Activated effector memory CD4-positive, alpha-beta T cell treated with anti-CD3 and anti-CD28 coated beads, Interleukin-2, amount 50 U/mL, for 16 hours (primary cell): ENCODE measurements at regions not wholly inside any gene's neighbourhood (a gene's known extent, or its start where the extent isn't known, plus 50 kb on each side); places are given as distances from the start of the nearest gene placed in this dataset.

Experiments
- DNase-seq: peaks from one replicate; pipeline ENCODE4 v3.0.0-alpha.2; 2020

DNA sequence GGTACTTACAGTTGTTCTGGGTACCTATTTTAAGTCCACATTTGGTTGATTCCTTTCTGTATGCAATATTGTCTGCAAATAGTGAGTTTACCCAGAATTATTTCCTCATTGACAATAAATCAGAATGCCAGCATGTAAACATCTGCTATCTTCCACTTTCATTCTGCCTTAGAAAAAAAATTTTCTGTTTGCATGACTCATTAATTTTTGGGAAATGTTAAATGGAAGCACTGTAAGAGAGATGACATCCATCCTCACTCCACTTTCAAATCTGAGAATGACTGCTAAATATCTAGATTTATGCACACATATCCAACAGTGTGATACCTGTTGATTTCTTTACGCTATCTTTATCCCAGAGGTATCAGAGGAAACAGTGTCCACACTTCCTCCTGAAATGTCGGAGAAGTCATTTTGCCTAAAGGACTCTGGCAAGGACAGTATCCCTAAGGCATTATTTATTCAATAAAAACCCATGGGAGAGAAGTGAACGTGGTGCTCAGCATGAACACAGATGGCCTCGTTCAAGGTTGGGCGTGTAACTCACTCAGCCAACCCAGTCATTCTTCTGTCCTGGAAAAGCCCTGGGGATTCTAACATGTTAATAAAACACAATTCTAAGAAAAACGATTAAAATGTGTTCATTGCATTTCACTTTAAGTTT is 780.9 kb downstream of the QKI start:
- DNase-seq = no peak

DNA sequence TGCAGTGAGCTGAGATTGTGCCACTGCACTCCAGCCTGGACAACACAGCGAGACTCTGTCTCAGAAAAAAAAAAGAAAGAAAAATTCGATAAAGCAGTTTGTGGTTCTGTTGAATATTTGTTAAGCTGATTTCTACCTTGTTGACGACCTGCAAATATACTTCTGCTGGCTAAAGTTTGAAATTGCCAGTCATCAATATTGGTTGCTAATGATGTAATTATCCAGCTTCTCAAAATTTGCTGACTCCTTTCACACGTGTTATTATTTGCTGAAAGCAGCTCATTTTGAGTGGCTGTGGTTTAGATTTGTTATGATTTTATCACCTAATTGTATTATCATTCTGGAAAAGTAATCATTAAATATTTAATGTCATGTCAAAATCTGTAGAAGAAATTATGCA is 774.3 kb downstream of the QKI start:
- no peak for DNase-seq

DNA sequence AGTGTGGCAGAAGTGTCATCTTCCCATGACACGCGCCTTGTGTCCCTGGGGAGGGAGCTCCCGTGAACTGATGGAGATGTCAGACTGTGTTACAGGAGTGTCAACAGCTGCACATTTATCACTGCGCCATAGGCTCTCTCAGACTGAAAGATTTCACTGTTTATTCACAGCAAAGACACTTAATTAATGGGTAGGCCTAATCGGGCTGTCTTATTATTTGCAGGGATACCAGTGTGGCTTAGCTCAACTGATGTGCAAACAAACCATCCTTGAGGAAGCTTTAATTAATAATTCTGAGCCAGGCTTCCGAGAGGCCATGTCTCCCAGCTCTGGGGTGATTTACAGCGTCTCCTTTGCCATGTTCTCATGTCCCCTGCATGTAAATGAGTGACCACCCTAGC is 771.0 kb downstream of the QKI start:
- no peak for DNase-seq

DNA sequence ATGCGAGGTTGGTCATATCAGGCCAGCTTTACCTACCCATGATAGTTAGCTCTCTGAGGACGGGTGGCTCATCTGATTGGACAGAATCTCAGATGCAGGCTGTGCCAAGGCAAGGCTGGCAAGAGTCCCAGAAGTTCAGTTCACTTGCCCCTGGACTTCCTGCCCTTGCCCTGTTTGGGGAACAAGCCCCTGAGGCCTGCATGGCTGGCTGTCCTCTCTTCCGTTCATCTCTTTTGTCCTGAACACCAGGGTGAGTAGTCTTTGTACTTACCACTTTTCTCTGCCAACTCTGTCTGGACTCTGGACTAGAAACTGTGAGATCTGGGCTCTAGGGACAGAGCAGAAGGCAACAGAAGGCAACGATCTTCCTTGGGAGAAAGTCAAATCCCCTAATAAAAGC is 769.9 kb downstream of the QKI start:
- no peak for DNase-seq

DNA sequence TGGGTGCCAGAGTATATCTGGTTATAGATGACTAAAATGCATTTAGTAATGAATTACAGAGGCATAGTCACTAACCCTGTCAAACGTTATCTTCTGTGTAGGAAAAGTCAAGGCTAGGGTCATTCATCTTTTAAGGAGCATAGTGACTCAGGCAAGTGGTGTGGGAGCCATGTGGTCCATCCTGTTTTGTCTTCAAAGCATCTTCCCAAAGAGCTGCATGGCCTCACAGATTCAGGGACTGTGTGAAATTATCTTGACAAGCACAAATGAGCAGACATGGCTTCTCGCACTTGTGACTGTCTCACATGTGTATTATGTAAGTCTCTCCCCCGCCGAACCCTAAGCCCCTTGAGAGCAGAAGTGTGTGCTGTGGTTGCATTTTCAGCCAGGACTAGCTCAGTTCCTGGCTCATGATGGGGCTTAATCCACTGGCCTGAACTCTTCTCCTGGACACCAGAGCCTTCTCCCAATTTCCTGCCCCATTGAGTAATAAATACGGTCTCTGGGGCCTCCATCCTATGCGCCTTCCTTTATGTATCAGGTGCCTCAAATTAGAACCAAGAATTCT is 769.1 kb downstream of the QKI start:
- no peak for DNase-seq

DNA sequence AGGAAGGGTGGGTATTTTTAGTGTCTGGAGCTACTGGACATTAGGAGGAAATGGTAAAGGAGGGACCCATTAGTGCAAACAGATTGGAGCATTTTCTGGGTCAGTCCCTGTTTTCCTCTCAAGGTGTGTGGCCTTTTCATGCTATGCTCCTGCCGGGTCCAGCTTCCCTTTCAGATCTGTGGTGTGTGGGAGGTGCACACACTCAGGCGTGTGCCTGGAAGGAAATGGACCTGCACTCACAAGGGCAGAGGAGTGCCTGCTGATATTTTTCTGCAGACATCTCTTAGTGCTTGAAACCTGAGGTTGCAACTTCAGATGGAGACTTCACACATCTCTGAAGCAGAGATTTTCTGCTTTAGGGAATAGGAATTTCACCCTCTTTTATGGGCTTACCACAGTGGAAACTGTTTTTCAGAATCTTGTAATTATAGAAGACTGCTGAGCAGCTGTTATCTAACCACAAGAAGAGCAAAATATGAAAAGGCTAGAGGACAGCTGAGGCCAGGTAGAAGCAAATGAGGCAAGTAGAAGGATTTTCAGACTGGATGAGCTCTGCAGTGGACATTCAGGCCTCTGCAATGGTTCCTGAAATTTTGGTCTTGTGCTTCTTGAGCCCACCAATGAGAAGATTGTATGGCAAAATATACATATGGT is 764.3 kb downstream of the QKI start:
- no peak for DNase-seq

DNA sequence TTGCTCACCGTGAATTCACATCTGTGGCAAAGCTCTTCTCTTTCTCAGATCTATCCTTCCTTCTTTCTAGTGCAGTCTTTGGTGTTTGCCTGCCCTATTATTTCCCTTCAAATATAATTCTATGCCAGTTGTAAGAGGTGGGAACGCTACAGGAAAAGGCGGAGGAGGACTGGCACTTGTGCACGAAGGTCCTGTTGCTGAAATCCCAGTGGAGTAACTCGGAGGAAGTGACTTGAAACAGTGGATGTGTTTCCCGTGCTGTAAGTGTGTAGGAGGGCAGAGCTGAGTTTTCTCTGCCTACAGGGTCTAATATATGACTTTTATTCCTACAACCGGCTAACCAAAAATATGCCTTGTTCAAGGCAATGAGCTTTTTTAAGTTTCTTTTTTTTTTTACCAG is 754.8 kb downstream of the QKI start:
- DNase-seq = no peak

DNA sequence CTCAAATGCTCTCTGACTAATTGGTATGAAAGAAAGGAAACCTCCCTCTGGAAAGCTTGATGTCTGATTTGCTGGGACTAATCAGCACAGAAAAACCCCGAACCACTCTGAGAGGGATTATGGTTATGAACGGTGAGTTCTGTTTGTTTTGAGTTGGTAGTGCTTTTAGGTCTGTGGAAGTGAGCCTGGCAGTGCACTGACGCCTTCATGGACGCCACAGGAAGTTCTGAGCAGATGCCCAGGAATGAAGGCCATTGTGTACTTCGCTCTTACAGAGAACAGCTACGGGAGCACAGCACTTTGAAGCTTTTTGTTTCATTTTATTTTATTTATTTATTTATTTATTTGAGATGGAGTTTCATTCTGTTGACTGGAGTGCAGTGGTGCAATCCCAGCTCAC is 754.1 kb downstream of the QKI start:
- DNase-seq = no peak

DNA sequence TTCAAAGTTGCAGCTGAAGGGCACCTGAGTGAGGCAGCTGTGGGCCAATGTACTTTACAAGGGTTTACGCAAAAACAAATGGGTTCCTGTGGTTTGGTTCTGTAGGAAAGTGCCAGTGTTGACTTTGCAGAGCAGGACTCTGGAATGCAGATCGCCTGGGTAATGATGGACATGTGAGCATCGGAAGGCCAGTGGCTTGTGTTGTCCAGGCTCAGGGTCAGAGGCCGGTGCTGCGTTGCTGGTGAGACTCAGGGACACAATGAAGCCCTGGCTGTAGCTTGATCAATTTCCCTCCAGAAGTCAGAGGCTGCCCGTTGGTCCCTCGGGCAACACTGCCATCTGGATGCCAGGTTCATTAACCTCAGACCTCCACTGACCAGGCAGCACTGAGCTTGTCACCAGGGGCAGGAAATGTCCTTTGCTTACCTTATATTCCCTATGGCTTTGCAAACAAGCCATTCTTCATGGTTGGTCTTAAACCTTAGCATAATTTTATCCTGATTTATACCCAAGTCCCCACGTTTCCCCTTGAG is 753.4 kb downstream of the QKI start:
- no peak for DNase-seq

DNA sequence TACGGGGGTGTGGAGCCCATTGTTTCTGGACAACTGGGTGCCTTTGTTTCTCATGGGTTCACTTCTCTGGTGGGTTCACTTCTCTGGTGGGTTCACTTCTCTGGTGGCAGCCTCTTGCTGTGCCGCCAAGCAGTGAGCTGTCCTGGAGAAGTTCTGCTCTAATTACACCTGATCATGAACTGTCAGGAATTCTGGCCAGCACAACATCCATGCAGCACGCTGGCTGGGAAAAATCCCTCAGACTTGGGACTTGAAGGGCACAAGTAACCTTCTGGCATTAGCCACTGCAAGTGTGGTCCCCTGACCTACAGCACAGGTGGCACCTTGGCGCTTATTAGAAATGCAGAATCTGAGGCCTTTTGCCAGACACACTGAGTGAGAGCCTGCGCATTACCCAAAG is 752.5 kb downstream of the QKI start:
- DNase-seq = no peak

DNA sequence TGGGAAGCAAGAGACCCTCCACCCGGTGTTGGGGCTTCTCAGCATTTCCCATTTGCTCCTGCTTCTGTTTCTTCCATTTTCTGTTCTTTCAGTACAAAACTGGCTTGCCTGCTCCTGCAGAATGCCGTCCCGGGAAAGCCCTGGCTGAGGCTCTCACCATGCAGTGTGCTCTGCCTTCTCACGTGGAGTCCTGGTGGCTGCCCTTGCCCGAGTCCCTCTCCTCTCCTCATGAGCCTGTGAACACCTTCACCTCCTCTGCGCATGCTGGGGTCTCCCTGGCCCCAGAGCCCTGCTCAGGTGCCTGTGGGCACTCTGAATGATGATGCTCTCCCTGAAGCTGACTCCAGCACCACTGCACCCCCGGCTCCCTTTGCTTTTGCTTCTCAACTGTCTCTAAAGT is 752.0 kb downstream of the QKI start:
- no peak for DNase-seq

DNA sequence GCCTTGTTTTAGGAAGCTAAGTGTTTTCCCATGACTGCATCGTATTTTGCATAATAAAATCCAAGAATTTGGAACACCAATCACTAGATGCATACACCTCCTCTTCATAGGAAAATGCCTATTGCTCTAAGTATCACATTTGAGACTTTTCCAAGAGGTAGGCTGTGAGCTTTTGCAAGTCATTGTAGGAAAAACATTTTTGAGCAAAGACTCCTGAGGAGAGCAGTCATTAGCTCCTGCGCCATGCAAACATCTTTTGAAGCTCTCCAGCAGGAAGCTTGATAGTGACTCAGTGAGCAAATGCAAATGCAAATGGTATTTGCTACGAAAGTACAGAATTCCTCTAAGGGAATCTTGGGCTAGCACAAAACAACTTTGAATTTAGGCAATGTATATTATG is 750.4 kb downstream of the QKI start:
- no peak for DNase-seq

DNA sequence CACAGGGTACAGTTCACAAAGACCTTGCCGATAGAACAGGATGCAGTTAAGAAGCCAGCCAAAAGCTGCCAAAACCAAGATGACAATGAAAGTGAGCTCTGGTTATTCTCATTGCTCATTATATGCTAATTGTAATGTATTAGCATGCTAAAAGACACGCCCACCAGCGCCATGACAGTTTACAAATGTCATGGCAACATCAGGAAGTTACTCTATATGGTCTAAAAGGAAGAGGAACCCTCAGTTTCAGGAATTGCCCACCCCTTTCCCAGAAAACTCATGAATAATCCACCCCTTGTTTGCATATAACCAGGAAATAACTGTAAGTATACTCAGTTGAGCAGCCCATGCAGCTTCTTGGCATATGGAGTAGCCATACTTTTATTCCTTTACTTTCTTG is 748.7 kb downstream of the QKI start:
- no peak for DNase-seq

DNA sequence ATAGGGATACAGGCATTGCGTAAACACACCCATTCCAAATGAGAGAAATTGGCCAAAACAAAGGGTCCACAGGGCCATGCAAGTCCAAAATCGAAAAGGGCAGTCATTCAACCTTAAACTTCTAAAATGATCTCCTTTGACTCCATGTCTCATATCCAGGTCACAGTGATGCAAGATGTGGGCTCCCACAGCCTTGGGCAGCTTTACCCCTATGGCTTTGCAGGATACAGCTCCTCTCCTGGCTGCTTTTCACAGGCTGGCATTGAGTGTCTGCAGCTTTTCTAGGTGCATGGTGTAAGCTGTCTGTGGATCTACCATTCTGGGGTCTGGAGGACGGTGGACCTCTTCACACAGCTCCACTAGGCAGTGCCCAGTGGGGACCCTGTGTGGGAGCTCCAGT is 744.5 kb downstream of the QKI start:
- DNase-seq = no peak

DNA sequence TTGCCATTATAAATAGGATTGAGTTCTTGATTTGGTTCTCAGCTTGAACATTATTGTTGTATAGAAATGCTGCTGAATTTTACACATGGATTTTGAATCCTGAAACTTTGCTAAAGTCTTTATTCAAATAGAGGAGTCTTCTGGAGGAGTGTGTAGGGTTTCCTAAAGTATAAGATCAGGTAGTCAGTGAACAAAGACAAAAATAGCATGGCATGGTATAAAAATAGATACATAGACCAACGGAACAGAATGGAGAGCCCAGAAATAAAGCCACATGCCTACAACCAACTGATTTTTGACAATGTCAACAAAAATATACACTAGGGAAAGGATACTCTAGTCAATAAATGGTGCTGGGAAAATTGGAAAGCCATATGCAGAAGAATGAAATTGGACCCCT is 740.1 kb downstream of the QKI start:
- DNase-seq = no peak

DNA sequence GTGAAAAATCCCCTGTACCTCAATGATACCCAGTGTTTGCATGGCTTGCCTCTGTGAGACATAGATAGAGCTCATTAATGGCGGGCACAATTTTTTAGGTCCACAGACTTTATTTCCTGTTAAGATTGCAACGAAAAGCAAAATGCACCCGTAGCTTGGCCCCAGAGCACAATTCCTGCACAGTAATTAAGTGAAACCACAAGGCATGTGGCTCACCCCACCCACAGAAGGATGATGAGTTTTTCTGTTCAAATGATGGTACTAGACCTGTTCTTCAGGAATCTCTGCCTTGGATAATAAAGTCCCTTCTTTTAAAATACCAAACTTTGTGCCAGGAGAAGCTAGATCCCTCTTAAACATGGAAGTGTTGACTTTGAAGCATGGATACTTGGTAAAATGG is 738.1 kb downstream of the QKI start:
- no peak for DNase-seq

DNA sequence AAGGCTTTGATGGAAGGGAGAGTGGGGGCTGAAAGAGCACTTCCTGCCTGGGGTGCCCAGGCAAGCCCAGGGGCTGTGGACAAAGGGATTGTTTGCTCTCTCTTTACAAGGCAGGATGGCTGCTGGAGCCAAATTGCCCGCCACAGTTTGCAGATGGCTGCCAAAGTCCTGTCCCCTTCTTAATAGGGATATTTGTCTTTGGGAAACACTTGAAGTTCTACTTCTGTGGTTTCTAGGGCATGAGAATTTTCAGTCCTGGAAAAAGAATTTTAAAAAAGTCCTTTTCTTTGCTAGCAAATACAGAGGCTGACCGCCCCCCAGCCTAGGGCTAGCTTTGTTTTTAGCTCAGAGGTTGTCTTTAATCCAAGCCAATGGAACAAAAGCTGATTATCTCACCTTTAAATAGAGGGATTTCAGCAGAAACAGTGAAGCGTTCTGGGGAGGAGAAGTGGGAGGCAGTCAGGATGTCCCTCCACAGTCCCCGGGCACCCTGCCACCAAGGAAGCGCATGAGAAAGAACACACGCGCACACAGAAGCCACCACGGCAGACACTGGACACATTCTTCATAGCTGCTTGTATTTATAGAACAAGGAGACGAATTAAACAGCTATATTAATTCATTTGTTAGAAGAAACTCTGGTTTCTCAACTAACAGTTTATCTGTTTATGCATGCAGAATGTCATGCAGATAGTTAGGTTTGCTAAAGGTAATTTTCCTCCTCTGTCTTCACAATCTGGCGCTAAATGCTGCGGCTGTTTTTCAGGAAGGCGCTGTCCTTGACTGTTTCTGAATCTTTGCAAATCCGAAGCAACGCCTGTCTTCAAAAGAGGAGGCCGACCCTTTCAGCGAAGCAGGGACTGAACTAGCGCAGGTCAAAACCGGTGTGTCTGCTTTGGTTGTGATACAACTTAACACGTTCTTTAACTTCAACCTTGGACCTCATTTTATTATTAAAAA is 736.9 kb downstream of the QKI start:
- DNase-seq = no peak

DNA sequence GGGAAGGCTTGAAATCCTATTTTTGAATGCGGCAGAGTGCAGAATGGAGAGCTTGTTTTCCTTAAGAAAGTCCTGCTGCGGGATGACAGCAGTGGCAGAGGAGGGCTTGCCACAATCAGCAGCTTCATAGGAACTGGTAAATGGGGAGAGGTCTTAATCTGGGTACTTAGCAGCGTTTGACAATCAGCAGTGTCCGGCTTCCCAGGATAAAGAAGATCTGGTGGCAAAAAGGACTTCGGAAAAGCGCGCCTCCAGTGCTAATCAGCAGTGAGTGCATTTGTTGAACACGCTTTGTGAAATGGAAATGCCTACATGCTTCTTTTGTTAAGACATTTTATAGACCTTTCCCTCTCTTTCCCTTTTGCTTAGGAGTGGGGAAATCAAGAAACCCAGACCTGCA is 735.7 kb downstream of the QKI start:
- DNase-seq = no peak

DNA sequence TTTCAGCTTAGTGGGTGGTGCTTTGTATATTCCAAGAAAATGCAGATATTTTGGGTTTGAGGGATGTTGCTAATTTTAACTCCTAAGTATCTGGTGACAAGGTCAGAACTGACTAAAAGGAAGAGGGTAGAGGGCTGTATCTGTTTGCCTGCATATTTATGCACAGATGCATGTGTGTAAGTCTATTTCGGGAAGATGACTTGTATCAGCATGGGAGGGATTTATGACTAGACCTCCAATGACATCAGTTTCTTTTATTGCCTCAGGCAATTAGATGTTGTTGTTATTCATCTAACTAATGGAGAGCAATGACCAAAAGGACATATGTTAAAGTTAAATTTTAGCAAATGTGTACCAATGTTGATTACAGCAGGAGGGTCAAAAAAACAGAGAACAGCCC is 734.3 kb downstream of the QKI start:
- no peak for DNase-seq

DNA sequence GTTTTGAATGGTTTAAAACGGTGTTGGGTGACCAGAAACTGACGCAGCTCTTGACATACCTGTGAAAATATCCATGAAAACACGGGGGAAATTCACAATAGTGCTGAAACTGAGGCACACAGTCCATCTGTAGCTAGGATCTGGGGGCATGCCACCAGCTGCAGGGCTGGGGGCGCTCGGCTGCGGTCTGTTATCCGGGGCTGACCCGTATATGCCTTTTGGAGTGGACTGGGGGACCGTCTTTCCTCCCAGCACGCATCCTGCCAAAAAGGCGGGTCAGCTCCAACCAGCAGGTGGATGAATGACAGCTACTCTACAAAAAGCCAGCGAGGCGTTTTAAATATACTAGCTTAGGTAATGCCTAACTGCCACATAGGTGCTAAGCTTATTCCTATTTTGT is 729.8 kb downstream of the QKI start:
- no peak for DNase-seq

DNA sequence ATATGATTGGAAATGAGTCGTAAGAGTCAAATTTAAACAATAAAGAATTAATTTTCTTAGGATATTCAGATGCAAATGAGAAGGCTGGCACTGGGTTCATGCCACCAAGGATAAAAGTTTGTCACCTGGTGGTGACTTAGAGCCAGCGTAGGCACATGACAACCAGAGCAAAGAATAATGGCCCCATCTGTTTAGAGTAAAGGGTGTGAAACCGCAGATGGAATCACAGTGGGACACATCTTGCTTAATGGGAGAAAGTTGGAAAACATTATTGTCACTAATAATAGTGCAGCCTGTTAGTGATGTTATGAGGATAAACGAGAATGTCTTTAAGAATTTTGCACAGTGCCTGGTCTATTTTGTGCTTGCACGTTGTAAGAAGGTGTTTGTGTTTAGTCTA is 727.8 kb downstream of the QKI start:
- no peak for DNase-seq

DNA sequence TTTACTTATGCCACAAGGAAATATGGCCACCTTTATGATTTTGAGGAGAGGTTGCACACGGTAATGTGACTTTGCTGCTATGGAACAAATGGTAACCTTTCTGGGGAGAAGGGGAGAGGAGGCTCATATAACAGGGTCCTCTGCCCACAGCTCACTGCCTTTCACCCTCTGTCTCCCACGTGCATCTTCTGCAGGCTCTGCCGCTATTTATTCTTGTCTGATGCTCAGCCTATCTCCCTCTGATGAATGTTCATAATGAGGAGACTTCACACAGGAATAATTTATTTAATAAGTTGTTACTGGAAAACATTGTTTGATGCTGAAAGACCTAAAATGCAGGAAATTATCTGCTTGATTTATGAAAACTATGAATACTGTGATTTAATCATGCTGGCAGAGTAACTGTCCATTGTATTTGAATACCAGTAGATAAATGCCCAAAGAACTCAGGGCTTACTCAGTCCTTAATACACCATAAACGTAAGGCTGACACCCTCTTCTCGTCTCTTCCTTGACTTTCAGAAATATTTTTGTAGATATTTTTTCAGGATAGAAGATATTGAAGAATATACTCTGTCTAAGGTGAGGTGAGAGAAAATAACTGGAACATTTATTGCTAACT is 721.1 kb downstream of the QKI start:
- DNase-seq = no peak

DNA sequence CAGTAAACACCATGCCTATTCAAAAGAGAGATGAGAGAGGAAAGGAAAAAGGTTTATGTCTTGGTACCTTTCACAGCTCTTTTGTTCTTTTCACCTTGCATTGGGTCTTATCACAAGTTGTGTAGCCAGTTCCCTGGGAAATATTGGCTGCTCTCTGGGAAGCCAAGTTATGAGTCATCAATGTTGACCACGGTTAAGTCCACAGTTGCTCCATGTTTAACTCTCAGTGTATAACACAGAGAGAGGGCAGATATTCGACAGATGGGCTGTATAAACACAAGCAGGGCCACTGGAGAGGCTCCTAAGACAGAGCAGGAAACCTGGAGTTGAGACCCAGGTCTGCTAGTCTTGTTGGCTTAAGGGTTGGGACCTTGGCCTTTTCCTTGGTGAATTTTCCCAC is 718.6 kb downstream of the QKI start:
- DNase-seq = no peak
